CD4-positive, alpha-beta T cell (primary cell): ENCODE measurements at regions not wholly inside any gene's neighbourhood (a gene's known extent, or its start where the extent isn't known, plus 50 kb on each side); places are given as distances from the start of the nearest gene placed in this dataset.

Experiments
- ATAC-seq: fragments of 200-7000 bp; cut with Tn5 transposase; one replicate; pipeline ENCODE4 v1.10.0; 2022; ENCODE audit warnings: mild to moderate bottlenecking; ENCODE audit not compliant: poor library complexity
- CTCF ChIA-PET: fragments of 350-600 bp; sonication (Branson Sonifier 250); formaldehyde crosslinking; loops from one replicate; lab custom pipeline; 2021; ENCODE audit warnings: antibody characterized with exemption, inconsistent platforms; lab: Charles Lee
- POLR2A ChIA-PET: fragments of 350-600 bp; sonication (Branson Sonifier 250); formaldehyde crosslinking; loops from one replicate; lab custom pipeline; 2021; ENCODE audit warnings: antibody characterized with exemption, inconsistent platforms; lab: Charles Lee
- DNase-seq, 14 experiments: peaks; one replicate each; pipeline ENCODE4 v3.0.0-alpha.2; 2013 to 2020; ENCODE audit warnings: mixed read lengths in 2 of 14
- H3K27ac ChIP-seq, 2 donors: one replicate each; pipeline versions ENCODE4 v1.5.1 to v1.7.0; 2013; ENCODE audit warnings: low read length in 2 of 2, low read depth in 1 of 2, mild to moderate bottlenecking in 1 of 2
- H3K27me3 ChIP-seq, 2 experiments: 1 replicate in 1 of 2; 2 replicates in 1 of 2; pipeline versions ENCODE4 v1.6.1 to v1.7.0; 2013; ENCODE audit warnings: low read length in 2 of 2, control low read depth in 1 of 2, mild to moderate bottlenecking in 1 of 2, moderate library complexity in 1 of 2; ENCODE audit not compliant: insufficient read depth in 2 of 2, control insufficient read depth in 1 of 2
- H3K36me3 ChIP-seq: one replicate; pipeline ENCODE4 v1.6.1; 2013; ENCODE audit warnings: low read length, control low read depth; ENCODE audit not compliant: insufficient read depth
- H3K4me1 ChIP-seq: one replicate; pipeline ENCODE4 v1.6.1; 2013; ENCODE audit warnings: low read length, control low read depth; ENCODE audit not compliant: insufficient read depth
- H3K4me3 ChIP-seq: one replicate; pipeline ENCODE4 v1.5.1; 2013; ENCODE audit warnings: mild to moderate bottlenecking, low read length, moderate library complexity
- H3K9me3 ChIP-seq, 2 experiments: 1 replicate in 1 of 2; 2 replicates in 1 of 2; pipeline versions ENCODE4 v1.6.1 to v1.7.0; 2013; ENCODE audit warnings: low read length in 2 of 2, mild to moderate bottlenecking in 2 of 2, control low read depth in 1 of 2, moderate library complexity in 1 of 2; ENCODE audit not compliant: control insufficient read depth in 1 of 2, insufficient read depth in 1 of 2
- H3K27ac Mint-ChIP-seq: one replicate; pipeline ENCODE4 v1.8.0; 2020; ENCODE audit warnings: mixed read lengths
- H3K27me3 Mint-ChIP-seq: one replicate; pipeline ENCODE4 v1.8.0; 2021; ENCODE audit warnings: mixed read lengths
- H3K36me3 Mint-ChIP-seq: one replicate; pipeline ENCODE4 v1.8.0; 2021; ENCODE audit warnings: low read depth, mixed read lengths
- H3K4me1 Mint-ChIP-seq: one replicate; pipeline ENCODE4 v1.8.0; 2021; ENCODE audit warnings: low read depth, mixed read lengths
- H3K4me3 Mint-ChIP-seq: one replicate; pipeline ENCODE4 v1.8.0; 2020; ENCODE audit warnings: mild to moderate bottlenecking, mixed read lengths
- H3K9me3 Mint-ChIP-seq: one replicate; pipeline ENCODE4 v1.8.0; 2020; ENCODE audit warnings: mixed read lengths
- intact Hi-C, 2 experiments: fragments of 100-400 bp; cut with DNase I in 1 of 2; cut with micrococcal nuclease in 1 of 2; formaldehyde crosslinking; loops; one replicate each; pipeline versions ENCODE4 v1.15.1 to v1.9.0; 2023 to 2025; cut with DNase I, micrococcal nuclease
- TF ChIP-seq, protein P1 (sequence below): fragments of 200-600 bp; IDR thresholded peaks from one replicate; pipeline ENCODE4 v1.8.0; 2022; ENCODE audit warnings: antibody characterized with exemption, mild to moderate bottlenecking

DNA sequence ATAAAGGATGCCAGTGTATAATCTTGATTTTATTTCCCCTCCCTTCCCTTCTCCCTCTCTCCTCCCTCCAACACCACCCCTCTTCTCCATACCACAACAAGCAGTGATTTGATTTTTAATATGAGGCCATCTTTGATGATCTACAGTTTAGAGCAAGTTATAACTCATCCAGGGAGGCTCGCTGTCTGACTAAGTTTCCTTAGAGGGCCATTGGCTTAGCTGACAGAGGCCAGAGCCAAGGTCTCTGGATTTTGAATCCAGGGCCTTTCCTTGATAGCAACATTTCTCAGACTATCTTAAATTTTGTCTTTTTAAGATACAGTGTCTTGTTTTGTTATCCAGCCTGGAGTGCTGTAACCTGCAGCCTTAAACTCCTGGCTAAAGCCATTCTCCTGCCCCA lies 431.0 kb upstream of the USP24 start:
- intact Hi-C loops = no loop called here
- no peak overlapping the region for H3K27ac ChIP-seq
- H3K4me1 Mint-ChIP-seq = peaks cover 6% of the 10 kb centered on the region
- POLR2A ChIA-PET = no interaction called here
- no peaks in the 10 kb centered on the region for H3K36me3 Mint-ChIP-seq
- H3K27ac Mint-ChIP-seq = no peak overlapping the region
- DNase-seq (no peak), ATAC-seq (no peak)
- H3K9me3 Mint-ChIP-seq = no peaks in the 10 kb centered on the region
- no peaks in the 10 kb centered on the region for H3K27me3 Mint-ChIP-seq
- no peaks in the 10 kb centered on the region for H3K9me3 ChIP-seq
- CTCF ChIA-PET = no interaction called here
- no peaks in the 10 kb centered on the region for H3K4me1 ChIP-seq
- H3K4me3 Mint-ChIP-seq = no peak overlapping the region
- H3K36me3 ChIP-seq = no peaks in the 10 kb centered on the region
- H3K4me3 ChIP-seq = no peak overlapping the region
- no peaks in the 10 kb centered on the region for H3K27me3 ChIP-seq
- TF ChIP-seq, protein P1, sequence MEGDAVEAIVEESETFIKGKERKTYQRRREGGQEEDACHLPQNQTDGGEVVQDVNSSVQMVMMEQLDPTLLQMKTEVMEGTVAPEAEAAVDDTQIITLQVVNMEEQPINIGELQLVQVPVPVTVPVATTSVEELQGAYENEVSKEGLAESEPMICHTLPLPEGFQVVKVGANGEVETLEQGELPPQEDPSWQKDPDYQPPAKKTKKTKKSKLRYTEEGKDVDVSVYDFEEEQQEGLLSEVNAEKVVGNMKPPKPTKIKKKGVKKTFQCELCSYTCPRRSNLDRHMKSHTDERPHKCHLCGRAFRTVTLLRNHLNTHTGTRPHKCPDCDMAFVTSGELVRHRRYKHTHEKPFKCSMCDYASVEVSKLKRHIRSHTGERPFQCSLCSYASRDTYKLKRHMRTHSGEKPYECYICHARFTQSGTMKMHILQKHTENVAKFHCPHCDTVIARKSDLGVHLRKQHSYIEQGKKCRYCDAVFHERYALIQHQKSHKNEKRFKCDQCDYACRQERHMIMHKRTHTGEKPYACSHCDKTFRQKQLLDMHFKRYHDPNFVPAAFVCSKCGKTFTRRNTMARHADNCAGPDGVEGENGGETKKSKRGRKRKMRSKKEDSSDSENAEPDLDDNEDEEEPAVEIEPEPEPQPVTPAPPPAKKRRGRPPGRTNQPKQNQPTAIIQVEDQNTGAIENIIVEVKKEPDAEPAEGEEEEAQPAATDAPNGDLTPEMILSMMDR = no peak

- no peaks in the 10 kb centered on the region for H3K36me3 ChIP-seq
- no peaks in the 10 kb centered on the region for H3K9me3 Mint-ChIP-seq
- POLR2A ChIA-PET = no interaction called here
- peaks cover 9% of the 10 kb centered on the region for H3K4me1 Mint-ChIP-seq
- H3K27ac ChIP-seq = no peak overlapping the region
- CTCF ChIA-PET = no interaction called here
- no peak overlapping the region for H3K4me3 Mint-ChIP-seq
- no peaks in the 10 kb centered on the region for H3K4me1 ChIP-seq
- no peak overlapping the region for H3K27ac Mint-ChIP-seq
- no peaks in the 10 kb centered on the region for H3K27me3 Mint-ChIP-seq
- ATAC-seq = no peak
- no peak overlapping the region for H3K4me3 ChIP-seq
- intact Hi-C loops = no loop called here
- H3K9me3 ChIP-seq = no peaks in the 10 kb centered on the region
- no peaks in the 10 kb centered on the region for H3K27me3 ChIP-seq
- H3K36me3 Mint-ChIP-seq = no peaks in the 10 kb centered on the region
- DNase-seq = no peak
- TF ChIP-seq, protein P1 = no peak
These were observed 430.1 kb upstream of the USP24 start for GRCh38 chr1:55645270-55645669.

DNA sequence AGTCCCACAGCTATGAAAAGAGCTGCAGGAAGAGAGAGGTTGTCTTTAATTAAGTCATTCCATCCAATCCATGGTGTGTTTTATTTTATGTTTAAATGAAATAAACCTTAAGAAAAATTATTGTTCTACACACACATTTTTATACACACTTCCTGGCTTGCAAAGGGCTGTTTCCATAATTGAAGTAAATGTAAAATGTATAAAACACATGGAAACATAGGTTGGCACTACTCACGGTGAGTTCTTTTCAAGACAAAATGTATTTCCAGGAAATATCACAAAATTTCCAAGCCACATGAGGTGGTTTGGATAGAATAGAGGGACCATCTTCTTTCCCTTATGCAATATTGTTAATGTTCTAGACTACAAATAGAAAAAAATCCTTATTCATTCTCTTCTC lies 426.8 kb upstream of the USP24 start:
- H3K36me3 Mint-ChIP-seq = no peaks in the 10 kb centered on the region
- H3K4me3 ChIP-seq = no peak overlapping the region
- ChIA-PET POLR2A (no interaction called here), CTCF (no interaction called here)
- no peaks in the 10 kb centered on the region for H3K36me3 ChIP-seq
- no peak overlapping the region for H3K27ac Mint-ChIP-seq
- ATAC-seq (no peak), DNase-seq (no peak)
- no peaks in the 10 kb centered on the region for H3K27me3 Mint-ChIP-seq
- TF ChIP-seq, protein P1 = no peak
- H3K4me3 Mint-ChIP-seq = no peak overlapping the region
- H3K27me3 ChIP-seq = no peaks in the 10 kb centered on the region
- H3K9me3 ChIP-seq = no peaks in the 10 kb centered on the region
- intact Hi-C loops = no loop called here
- no peaks in the 10 kb centered on the region for H3K9me3 Mint-ChIP-seq
- H3K27ac ChIP-seq = no peak overlapping the region
- no peaks in the 10 kb centered on the region for H3K4me1 ChIP-seq
- peaks cover 9% of the 10 kb centered on the region for H3K4me1 Mint-ChIP-seq
